ENCODE measurements at regions not wholly inside any gene's neighbourhood (a gene's known extent, or its start where the extent isn't known, plus 50 kb on each side); places are given as distances from the start of the nearest gene placed in this dataset.

GRCh38 chr13:110985541-110985940 is 70.7 kb upstream of the ANKRD10 start:
- WGBS = 58% methylated on average over 2 of the region's 2 CpGs
- H3K4me3 ChIP-seq (ENCODE audit: low read depth in 1 of 3, low read length in 3 of 3) = no peak overlapping the region
- TF ChIP-seq HNF4A (conservative IDR thresholded peaks at IDR 0.05) (no peak), HNF4G (IDR thresholded peaks at IDR 0.05) (no peak), YY1 (IDR thresholded peaks at IDR 0.05) (no peak), EGR1 (IDR thresholded peaks at IDR 0.05; ENCODE audit: low read depth in 2 of 2) (no peak), RAD21 (IDR thresholded peaks at IDR 0.05) (no peak), FOXA2 (IDR thresholded peaks at IDR 0.05) (no peak), JUND (IDR thresholded peaks at IDR 0.05) (no peak), NR2F2 (IDR thresholded peaks at IDR 0.05) (no peak), GABPA (IDR thresholded peaks at IDR 0.05 in 1 of 2, conservative IDR thresholded peaks at IDR 0.05 in 1 of 2) (no peak), SP1 (IDR thresholded peaks at IDR 0.05) (no peak), FOXA1 (IDR thresholded peaks at IDR 0.05) (no peak), MAX (IDR thresholded peaks at IDR 0.05) (no peak), RXRA (IDR thresholded peaks at IDR 0.05) (no peak), ATF3 (IDR thresholded peaks at IDR 0.05) (no peak), TAF1 (conservative IDR thresholded peaks at IDR 0.05) (no peak)
- TF ChIP-seq, protein P1, sequence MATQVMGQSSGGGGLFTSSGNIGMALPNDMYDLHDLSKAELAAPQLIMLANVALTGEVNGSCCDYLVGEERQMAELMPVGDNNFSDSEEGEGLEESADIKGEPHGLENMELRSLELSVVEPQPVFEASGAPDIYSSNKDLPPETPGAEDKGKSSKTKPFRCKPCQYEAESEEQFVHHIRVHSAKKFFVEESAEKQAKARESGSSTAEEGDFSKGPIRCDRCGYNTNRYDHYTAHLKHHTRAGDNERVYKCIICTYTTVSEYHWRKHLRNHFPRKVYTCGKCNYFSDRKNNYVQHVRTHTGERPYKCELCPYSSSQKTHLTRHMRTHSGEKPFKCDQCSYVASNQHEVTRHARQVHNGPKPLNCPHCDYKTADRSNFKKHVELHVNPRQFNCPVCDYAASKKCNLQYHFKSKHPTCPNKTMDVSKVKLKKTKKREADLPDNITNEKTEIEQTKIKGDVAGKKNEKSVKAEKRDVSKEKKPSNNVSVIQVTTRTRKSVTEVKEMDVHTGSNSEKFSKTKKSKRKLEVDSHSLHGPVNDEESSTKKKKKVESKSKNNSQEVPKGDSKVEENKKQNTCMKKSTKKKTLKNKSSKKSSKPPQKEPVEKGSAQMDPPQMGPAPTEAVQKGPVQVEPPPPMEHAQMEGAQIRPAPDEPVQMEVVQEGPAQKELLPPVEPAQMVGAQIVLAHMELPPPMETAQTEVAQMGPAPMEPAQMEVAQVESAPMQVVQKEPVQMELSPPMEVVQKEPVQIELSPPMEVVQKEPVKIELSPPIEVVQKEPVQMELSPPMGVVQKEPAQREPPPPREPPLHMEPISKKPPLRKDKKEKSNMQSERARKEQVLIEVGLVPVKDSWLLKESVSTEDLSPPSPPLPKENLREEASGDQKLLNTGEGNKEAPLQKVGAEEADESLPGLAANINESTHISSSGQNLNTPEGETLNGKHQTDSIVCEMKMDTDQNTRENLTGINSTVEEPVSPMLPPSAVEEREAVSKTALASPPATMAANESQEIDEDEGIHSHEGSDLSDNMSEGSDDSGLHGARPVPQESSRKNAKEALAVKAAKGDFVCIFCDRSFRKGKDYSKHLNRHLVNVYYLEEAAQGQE (IDR thresholded peaks at IDR 0.05) = no peak
- TF ChIP-seq, protein P2, sequence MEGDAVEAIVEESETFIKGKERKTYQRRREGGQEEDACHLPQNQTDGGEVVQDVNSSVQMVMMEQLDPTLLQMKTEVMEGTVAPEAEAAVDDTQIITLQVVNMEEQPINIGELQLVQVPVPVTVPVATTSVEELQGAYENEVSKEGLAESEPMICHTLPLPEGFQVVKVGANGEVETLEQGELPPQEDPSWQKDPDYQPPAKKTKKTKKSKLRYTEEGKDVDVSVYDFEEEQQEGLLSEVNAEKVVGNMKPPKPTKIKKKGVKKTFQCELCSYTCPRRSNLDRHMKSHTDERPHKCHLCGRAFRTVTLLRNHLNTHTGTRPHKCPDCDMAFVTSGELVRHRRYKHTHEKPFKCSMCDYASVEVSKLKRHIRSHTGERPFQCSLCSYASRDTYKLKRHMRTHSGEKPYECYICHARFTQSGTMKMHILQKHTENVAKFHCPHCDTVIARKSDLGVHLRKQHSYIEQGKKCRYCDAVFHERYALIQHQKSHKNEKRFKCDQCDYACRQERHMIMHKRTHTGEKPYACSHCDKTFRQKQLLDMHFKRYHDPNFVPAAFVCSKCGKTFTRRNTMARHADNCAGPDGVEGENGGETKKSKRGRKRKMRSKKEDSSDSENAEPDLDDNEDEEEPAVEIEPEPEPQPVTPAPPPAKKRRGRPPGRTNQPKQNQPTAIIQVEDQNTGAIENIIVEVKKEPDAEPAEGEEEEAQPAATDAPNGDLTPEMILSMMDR (IDR thresholded peaks at IDR 0.05; ENCODE audit: low read depth, low read length, missing input control) = no peak
- TF ChIP-seq, protein P3, sequence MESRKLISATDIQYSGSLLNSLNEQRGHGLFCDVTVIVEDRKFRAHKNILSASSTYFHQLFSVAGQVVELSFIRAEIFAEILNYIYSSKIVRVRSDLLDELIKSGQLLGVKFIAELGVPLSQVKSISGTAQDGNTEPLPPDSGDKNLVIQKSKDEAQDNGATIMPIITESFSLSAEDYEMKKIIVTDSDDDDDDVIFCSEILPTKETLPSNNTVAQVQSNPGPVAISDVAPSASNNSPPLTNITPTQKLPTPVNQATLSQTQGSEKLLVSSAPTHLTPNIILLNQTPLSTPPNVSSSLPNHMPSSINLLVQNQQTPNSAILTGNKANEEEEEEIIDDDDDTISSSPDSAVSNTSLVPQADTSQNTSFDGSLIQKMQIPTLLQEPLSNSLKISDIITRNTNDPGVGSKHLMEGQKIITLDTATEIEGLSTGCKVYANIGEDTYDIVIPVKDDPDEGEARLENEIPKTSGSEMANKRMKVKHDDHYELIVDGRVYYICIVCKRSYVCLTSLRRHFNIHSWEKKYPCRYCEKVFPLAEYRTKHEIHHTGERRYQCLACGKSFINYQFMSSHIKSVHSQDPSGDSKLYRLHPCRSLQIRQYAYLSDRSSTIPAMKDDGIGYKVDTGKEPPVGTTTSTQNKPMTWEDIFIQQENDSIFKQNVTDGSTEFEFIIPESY (IDR thresholded peaks at IDR 0.05) = no peak

More at GRCh38 chr13:110985541-110985940, 70.7 kb upstream of the ANKRD10 start:
- no peaks in the 10 kb centered on the region for H3K9me3 ChIP-seq (ENCODE audit: control insufficient read depth in 4 of 4, low read length in 3 of 4)
- no peak overlapping the region for H3K9ac ChIP-seq (ENCODE audit: low read depth in 1 of 2, low read length in 2 of 2)
- no peaks in the 10 kb centered on the region for H3K4me1 ChIP-seq (ENCODE audit: control insufficient read depth in 4 of 4, insufficient read depth in 4 of 4, low read length in 3 of 4)
- no peaks in the 10 kb centered on the region for H3K36me3 ChIP-seq (ENCODE audit: control insufficient read depth in 4 of 4, insufficient read depth in 3 of 4, low read depth in 1 of 4, low read length in 3 of 4)
- no peak overlapping the region for H3K27ac ChIP-seq (ENCODE audit: low read depth in 1 of 2, low read length in 2 of 2)
- no peak for DNase-seq (ENCODE audit: low spot score)
- H3K27me3 ChIP-seq (ENCODE audit: control insufficient read depth in 4 of 4, insufficient read depth in 4 of 4, low read length in 3 of 4) = peaks cover 0 to 6% (median 0%) of the 10 kb centered on the region in 4 donors

All from liver (tissue), 8 donors.